Duodenal mucosa (tissue), 2 donors: ENCODE measurements at regions not wholly inside any gene's neighbourhood (a gene's known extent, or its start where the extent isn't known, plus 50 kb on each side); places are given as distances from the start of the nearest gene placed in this dataset.

ENCODE experiments used
- H3K27ac ChIP-seq: one replicate; pipeline ENCODE4 v1.7.0; 2013; ENCODE audit warnings: low read depth, low read length
- H3K27me3 ChIP-seq, 2 donors: one replicate each; pipeline ENCODE4 v1.7.0; 2013; ENCODE audit warnings: low read length in 2 of 2, control low read depth in 1 of 2; ENCODE audit not compliant: insufficient read depth in 2 of 2, control insufficient read depth in 1 of 2
- H3K36me3 ChIP-seq, 2 donors: one replicate each; pipeline ENCODE4 v1.7.0; 2013; ENCODE audit warnings: low read length in 2 of 2, control low read depth in 1 of 2; ENCODE audit not compliant: insufficient read depth in 2 of 2, control insufficient read depth in 1 of 2
- H3K4me1 ChIP-seq, 2 donors: one replicate each; pipeline ENCODE4 v1.7.0; 2013; ENCODE audit warnings: low read length in 2 of 2, control low read depth in 1 of 2; ENCODE audit not compliant: insufficient read depth in 2 of 2, control insufficient read depth in 1 of 2
- H3K4me3 ChIP-seq, 2 donors: one replicate each; pipeline ENCODE4 v1.7.0; 2013; ENCODE audit warnings: low read length in 2 of 2, low read depth in 1 of 2
- H3K9ac ChIP-seq, 2 donors: one replicate each; pipeline ENCODE4 v1.7.0; 2013; ENCODE audit warnings: low read length in 2 of 2, low read depth in 1 of 2
- H3K9me3 ChIP-seq, 2 donors: one replicate each; pipeline ENCODE4 v1.7.0; 2013; ENCODE audit warnings: low read length in 2 of 2, control low read depth in 1 of 2; ENCODE audit not compliant: control insufficient read depth in 1 of 2

DNA sequence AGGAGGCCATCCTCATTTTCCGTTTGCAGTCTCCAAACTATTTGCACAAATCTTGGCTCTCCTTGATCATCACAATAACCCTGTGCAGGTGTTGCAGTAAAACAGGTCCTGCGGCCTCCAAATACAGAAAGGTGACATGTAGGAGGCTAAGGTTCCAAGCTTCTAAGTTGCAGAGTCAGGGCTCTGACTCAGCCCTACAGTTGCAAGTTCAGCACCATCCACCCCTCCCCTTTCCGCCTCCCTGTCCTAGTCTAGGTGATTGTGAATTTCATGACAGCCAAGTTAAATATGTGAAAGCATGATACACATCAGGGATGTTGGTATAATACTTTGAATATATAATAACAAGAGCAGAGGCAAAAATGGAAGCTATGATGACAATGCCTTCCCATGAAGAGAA is 317.3 kb upstream of the CDH4 start:
- Histone ChIP-seq H3K9ac (no peak overlapping the region), H3K4me3 (no peak overlapping the region), H3K27me3 (no peaks in the 10 kb centered on the region), H3K4me1 (no peaks in the 10 kb centered on the region), H3K36me3 (no peaks in the 10 kb centered on the region), H3K9me3 (peaks cover 0 to 7% of the 10 kb centered on the region in 2 donors), H3K27ac (no peak overlapping the region)

DNA sequence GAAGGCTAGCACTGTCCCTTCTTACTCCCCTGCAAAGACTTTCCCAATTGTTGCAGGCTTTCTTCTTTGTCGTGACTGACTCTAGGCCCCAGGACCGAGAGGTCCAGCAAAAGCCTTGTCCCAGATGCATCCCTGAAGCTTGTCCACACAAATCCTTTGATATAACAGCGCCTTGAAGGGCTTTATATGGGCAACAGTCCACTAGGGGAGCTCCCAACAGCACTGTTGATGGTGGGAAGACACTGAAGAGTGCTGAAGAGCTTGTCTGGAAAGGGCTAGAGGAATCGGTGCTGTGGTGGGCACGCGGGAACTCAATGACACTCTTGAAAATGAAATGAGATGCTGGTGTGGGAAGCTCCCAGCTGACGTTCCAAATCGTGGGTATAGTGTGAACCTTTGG is 316.1 kb upstream of the CDH4 start:
- no peaks in the 10 kb centered on the region for H3K27me3 ChIP-seq
- H3K36me3 ChIP-seq: no peaks in the 10 kb centered on the region
- H3K4me3 ChIP-seq: no peak overlapping the region

DNA sequence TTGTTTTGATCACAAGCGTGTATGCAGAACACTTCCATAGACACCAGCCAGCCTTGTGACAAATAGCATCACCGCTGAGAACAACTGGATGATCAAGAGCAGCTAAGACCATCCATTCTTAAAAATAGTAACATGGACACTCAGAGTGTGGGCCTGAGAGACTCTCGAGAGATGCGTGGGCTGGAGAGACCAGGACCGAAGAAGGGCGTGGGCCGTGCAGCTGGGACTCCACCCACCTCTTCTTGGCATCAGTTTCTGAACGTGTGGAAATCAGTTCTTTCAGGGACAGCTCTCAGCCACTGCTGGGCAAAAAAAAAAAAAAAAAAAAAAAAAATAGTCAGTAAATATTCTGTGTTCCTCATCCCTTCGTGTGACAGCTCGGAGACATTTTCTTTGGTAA is 314.5 kb upstream of the CDH4 start:
- no peak overlapping the region for H3K4me3 ChIP-seq
- H3K9ac ChIP-seq: no peak overlapping the region
- H3K36me3 ChIP-seq: no peaks in the 10 kb centered on the region
- H3K4me1 ChIP-seq: no peaks in the 10 kb centered on the region
- H3K9me3 ChIP-seq: peaks cover 0 to 7% of the 10 kb centered on the region in 2 donors
- no peaks in the 10 kb centered on the region for H3K27me3 ChIP-seq
- H3K27ac ChIP-seq: no peak overlapping the region

More for the DNA sequence above, 316.1 kb upstream of the CDH4 start:
- H3K27ac ChIP-seq: no peak overlapping the region
- peaks cover 0 to 7% of the 10 kb centered on the region in 2 donors for H3K9me3 ChIP-seq
- H3K4me1 ChIP-seq: no peaks in the 10 kb centered on the region
- no peak overlapping the region for H3K9ac ChIP-seq

DNA sequence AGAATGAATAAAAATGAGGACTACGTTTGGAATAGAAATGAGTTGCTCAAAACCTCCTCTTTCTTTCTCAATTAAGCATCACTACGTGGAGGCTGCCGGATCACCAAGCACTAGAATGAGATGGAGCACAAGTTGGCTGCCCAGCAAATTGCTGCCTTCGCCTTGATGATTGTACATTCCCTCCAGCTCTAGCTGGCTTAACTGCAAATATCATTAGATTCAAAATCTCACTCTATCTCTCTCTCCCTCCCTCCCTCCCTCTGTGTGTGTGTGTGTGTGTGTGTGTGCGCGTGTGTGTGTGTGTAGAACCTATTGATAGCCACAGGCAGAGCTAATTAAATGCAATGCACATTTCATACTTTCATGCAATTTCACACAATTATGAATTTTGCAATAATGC is 310.7 kb upstream of the CDH4 start:
- Histone ChIP-seq H3K9ac (no peak overlapping the region), H3K4me1 (no peaks in the 10 kb centered on the region), H3K9me3 (peaks cover 0 to 4% of the 10 kb centered on the region in 2 donors), H3K27me3 (no peaks in the 10 kb centered on the region), H3K27ac (no peak overlapping the region), H3K36me3 (no peaks in the 10 kb centered on the region), H3K4me3 (no peak overlapping the region)

DNA sequence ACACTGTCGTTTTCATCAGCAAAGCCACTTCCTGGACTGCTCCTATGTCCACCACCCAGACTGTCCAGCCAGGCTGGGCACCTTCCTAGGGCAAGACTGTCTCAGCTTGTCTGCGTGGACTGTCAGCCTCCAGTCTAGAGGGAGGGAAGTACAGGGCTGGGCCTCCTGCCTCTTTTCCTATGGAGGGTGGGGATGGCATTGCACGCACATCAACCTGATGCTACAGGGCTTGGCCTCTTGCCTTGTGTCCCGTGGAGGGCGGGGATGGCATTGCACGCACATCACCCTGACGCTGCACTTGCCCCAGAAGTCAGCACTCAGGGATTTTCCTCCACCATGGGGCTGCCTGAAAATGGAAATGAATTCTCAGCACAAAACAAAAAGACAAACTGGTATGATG is 304.2 kb upstream of the CDH4 start:
- no peak overlapping the region for H3K9ac ChIP-seq

DNA sequence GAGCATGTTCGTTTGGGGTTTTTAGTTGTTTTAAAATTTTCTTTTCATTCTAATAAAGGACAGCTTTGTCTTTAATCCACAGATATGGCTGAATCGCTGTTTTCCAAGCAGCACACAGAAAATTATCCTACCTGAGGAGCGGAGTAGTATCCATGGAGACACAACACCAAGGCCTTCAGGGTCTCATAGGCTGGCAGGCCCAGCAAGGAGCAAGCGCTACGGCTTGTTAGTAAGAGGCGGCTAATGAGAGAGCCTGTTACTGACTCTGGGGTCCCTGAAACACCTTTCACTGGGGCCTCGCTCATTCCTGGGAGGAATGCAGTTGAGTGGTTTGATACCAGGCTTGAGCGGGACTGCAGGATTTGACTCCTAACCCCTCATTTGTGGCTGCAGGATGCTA is 303.8 kb upstream of the CDH4 start:
- H3K27me3 ChIP-seq: no peaks in the 10 kb centered on the region

More for the DNA sequence above, 304.2 kb upstream of the CDH4 start:
- no peaks in the 10 kb centered on the region for H3K27me3 ChIP-seq
- H3K9me3 ChIP-seq: peaks cover 0 to 4% of the 10 kb centered on the region in 2 donors
- no peak overlapping the region for H3K4me3 ChIP-seq
- H3K27ac ChIP-seq: no peak overlapping the region
- H3K36me3 ChIP-seq: no peaks in the 10 kb centered on the region
- H3K4me1 ChIP-seq: no peaks in the 10 kb centered on the region

DNA sequence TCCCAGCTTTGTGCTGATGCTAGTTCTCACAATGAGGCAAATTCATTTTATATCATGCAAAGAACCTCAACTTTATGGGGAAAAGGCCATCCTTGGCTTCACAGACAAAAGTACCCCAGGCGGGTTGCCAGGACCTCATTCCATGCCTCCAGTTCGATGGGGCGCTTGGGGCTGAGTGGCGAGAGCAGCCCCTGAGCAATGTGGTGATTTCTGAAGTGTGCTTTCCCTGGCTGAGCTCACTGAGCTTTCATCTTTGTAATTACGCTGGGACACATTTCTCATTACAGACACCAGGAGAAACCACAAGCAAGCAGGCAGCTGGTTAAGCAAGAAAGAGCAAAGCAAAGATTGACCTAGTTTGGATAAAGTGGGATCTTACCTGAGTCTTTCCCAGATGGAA is 301.5 kb upstream of the CDH4 start:
- H3K9me3 ChIP-seq: peaks cover 0 to 3% of the 10 kb centered on the region in 2 donors
- H3K4me1 ChIP-seq: no peaks in the 10 kb centered on the region
- H3K9ac ChIP-seq: no peak overlapping the region
- no peak overlapping the region for H3K27ac ChIP-seq
- no peak overlapping the region for H3K4me3 ChIP-seq
- H3K27me3 ChIP-seq: no peaks in the 10 kb centered on the region
- no peaks in the 10 kb centered on the region for H3K36me3 ChIP-seq

More for the DNA sequence above, 303.8 kb upstream of the CDH4 start:
- H3K9me3 ChIP-seq: peaks cover 0 to 4% of the 10 kb centered on the region in 2 donors
- no peak overlapping the region for H3K27ac ChIP-seq
- H3K9ac ChIP-seq: no peak overlapping the region
- H3K4me1 ChIP-seq: no peaks in the 10 kb centered on the region
- H3K36me3 ChIP-seq: no peaks in the 10 kb centered on the region
- H3K4me3 ChIP-seq: no peak overlapping the region

DNA sequence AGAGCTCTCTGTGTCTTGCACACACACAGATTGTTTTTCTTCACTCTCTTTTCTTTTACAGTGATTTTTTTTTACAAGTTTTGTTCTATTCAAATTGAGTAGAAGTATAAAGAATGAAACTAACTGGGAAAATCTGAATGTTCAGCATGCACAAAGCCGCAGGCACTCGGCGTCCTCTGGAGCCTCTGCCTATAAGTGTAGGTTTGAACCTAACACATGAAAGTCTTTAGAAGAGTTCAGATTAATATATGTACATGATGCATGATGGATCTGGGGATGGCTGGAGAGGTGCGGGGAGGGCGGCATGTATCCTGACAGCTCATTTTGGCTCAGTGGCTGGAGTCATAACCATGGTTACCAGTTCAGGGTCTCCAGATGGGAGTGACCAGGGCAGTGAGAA is 301.1 kb upstream of the CDH4 start:
- Histone ChIP-seq H3K36me3 (no peaks in the 10 kb centered on the region), H3K9ac (no peak overlapping the region), H3K27me3 (no peaks in the 10 kb centered on the region), H3K4me1 (no peaks in the 10 kb centered on the region), H3K4me3 (no peak overlapping the region), H3K27ac (no peak overlapping the region), H3K9me3 (no peaks in the 10 kb centered on the region)

DNA sequence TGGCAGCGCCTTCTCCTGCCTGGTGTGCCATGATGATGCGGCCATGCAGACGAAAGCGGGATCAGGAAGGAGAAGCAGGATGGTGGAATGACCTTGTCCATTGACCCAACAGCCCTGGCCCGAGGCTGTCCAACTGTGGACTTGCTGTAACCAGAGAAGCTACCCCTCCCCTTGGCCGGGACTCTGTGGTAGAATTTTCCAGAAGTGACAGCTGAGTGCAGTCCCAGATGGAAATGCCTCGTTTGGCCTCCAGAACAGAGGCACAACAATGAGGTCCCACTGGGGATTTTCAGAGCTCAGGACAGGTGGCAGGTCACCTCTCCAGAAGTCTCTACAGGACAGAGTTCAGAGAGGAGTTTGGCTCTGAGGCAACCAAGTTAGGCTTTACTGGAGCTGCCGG is 299.2 kb upstream of the CDH4 start:
- Histone ChIP-seq H3K4me1 (no peaks in the 10 kb centered on the region), H3K27me3 (no peaks in the 10 kb centered on the region), H3K9me3 (peaks cover 0 to 4% of the 10 kb centered on the region in 2 donors), H3K27ac (no peak overlapping the region), H3K9ac (no peak overlapping the region), H3K36me3 (no peaks in the 10 kb centered on the region), H3K4me3 (no peak overlapping the region)

DNA sequence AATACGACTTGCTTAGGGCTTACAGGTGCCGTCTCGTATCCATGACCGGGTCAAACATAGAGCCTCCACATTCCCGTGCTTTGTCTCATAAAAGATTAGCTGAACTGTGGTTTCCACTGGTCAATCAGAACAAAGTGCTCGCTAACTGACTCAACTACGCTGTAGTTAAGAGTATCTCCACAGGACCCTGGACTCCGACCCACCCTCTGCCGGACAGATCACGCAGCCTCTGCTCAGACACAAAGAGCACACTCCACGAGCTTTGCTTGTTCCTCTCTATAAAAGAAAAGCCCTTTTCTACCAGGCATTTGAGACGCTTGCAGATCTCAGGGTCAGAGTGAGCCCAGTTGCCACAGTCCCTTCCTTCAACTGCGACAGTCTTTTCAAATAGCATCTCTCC is 298.7 kb upstream of the CDH4 start:
- H3K36me3 ChIP-seq: no peaks in the 10 kb centered on the region
- no peaks in the 10 kb centered on the region for H3K27me3 ChIP-seq
- no peak overlapping the region for H3K9ac ChIP-seq
- no peak overlapping the region for H3K4me3 ChIP-seq
- H3K27ac ChIP-seq: no peak overlapping the region
- peaks cover 0 to 4% of the 10 kb centered on the region in 2 donors for H3K9me3 ChIP-seq
- no peaks in the 10 kb centered on the region for H3K4me1 ChIP-seq

DNA sequence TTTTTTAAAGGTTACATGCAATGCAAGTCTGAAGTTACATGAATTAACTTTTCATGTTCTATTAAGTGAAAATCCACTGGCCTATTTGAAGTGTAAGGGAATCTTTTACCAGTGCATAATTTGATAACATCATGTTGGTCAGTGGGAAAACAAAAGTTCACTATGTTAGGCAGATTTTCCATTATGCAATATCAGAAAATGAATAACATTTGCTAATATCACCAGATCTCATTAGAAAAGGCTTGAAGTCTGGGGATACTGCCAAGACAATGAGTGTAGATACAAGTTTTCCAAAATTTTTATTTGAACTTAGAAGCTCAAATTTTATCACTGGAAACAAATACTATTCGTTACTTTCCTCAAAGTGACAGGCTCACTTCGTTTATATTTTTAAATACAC is 296.4 kb upstream of the CDH4 start:
- peaks cover 0 to 18% of the 10 kb centered on the region in 2 donors for H3K9me3 ChIP-seq
- H3K4me3 ChIP-seq: no peak overlapping the region
- no peak overlapping the region for H3K27ac ChIP-seq
- H3K4me1 ChIP-seq: no peaks in the 10 kb centered on the region
- H3K36me3 ChIP-seq: no peaks in the 10 kb centered on the region
- no peak overlapping the region for H3K9ac ChIP-seq
- H3K27me3 ChIP-seq: no peaks in the 10 kb centered on the region
